Coronary artery (tissue), 2 donors: ENCODE measurements at regions not wholly inside any gene's neighbourhood (a gene's known extent, or its start where the extent isn't known, plus 50 kb on each side); places are given as distances from the start of the nearest gene placed in this dataset.

ENCODE experiments used
- DNase-seq: peaks from one replicate; pipeline ENCODE4 v3.0.0-alpha.2; 2017; ENCODE audit warnings: low spot score
- H3K27ac ChIP-seq, 2 donors: fragments of 200-600 bp; sonication (generic); one replicate each; pipeline ENCODE4 v1.5.1; 2016 to 2019
- H3K4me3 ChIP-seq: fragments of 200-600 bp; sonication (generic); 2 replicates; pipeline ENCODE4 v1.5.1; 2016; ENCODE audit warnings: mild to moderate bottlenecking, moderate library complexity
- CTCF ChIP-seq: fragments of 200-600 bp; sonication (generic); IDR thresholded peaks from one replicate; pipeline ENCODE4 v1.5.1; 2019; ENCODE audit warnings: antibody characterized with exemption

- no peak for DNase-seq
- no peak overlapping the region for H3K27ac ChIP-seq
- no peak overlapping the region for H3K4me3 ChIP-seq
- TF ChIP-seq CTCF: no peak
Measured at GRCh38 chr13:80011448-80012212, 329.3 kb downstream of the SPRY2 start.

DNA sequence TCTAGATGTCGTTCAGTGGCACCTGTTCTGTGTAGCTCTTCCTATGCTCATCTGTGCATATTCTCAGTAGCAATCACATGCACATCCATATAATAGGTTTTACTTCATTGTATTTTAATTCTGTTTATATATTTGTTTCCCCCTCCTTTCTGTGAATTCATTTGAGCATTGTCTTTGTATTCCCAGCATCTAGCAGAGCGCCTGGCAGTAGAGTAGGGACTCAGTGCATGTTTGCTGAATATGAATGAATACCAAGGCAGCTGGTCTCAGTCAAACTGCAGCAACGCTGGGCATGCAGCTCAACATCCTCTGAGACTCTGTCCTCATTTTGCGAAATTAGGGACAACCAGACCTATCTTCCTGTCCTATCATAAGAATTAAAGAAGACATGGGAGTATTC, 330.1 kb downstream of the SPRY2 start:
- Histone ChIP-seq H3K4me3 (no peak overlapping the region), H3K27ac (no peak overlapping the region)
- no peak for TF ChIP-seq CTCF
- no peak for DNase-seq

- DNase-seq: no peak
- no peak for TF ChIP-seq CTCF
- H3K4me3 ChIP-seq: no peak overlapping the region
- no peak overlapping the region for H3K27ac ChIP-seq
Measured at GRCh38 chr13:80010286-80010831, 330.6 kb downstream of the SPRY2 start.

DNA sequence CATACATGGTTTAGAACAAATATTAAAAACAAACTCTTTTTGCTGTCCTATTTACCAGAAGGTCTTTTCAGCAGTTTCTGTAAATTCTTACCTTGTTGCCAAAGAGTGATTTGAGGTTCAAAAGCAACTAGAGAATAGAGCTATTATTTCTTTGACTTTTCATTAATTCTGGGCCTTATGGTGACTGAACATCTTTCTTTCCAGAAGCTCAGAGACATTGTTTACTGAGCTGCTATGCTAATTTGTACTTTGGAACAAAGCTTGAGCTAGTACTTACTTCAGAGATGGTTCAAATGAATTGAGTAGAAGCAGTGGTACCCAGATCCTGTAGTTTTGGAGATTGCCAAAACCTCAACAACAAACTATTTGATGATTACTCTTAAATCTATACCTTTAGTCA, 331.2 kb downstream of the SPRY2 start:
- no peak for DNase-seq
- no peak overlapping the region for H3K4me3 ChIP-seq
- H3K27ac ChIP-seq: no peak overlapping the region
- TF ChIP-seq CTCF: no peak

DNA sequence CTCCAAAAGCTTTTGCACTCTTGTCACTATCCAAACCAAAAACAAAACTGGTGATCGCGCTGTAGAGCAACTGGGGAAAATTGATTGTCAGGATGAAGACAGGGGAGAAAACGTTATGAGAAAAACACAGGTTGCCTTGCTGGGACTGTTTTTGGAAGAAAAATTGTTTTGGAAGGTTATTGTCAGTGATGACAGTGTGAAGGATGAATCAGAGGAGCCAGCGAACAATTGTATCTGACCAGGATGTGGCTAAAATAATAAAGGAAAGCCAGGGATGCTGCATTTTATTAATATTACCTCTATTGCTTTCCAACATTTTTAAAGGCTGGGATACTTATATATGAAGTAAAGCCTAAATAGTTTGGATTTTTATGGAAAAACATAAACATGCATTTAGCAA, 334.0 kb downstream of the SPRY2 start:
- TF ChIP-seq CTCF: no peak
- Histone ChIP-seq H3K4me3 (no peak overlapping the region), H3K27ac (no peak overlapping the region)
- no peak for DNase-seq

- no peak overlapping the region for H3K27ac ChIP-seq
- DNase-seq: no peak
Measured at GRCh38 chr13:80001510-80001842, 339.4 kb downstream of the SPRY2 start.

More at GRCh38 chr13:80001510-80001842, 339.4 kb downstream of the SPRY2 start:
- no peak for TF ChIP-seq CTCF
- H3K4me3 ChIP-seq: no peak overlapping the region
